NCI-H1417 (cell line): ENCODE measurements at regions not wholly inside any gene's neighbourhood (a gene's known extent, or its start where the extent isn't known, plus 50 kb on each side); places are given as distances from the start of the nearest gene placed in this dataset.

Experiments used
- DNase-seq, 3 experiments: peaks; one replicate each; lab custom pipeline; 2025; lab: John Stamatoyannopoulos, UW

GRCh38 chr3:102182162-102182561 lies 252.7 kb upstream of the ZPLD1 start:
- DNase-seq = no peak

- no peak for DNase-seq
These were observed 251.6 kb upstream of the ZPLD1 start for GRCh38 chr3:102183186-102183585.

GRCh38 chr3:102183623-102184022 lies 251.2 kb upstream of the ZPLD1 start:
- no peak for DNase-seq

GRCh38 chr3:102189541-102189940 lies 245.3 kb upstream of the ZPLD1 start:
- DNase-seq = no peak

- DNase-seq = no peak
These were observed 244.7 kb upstream of the ZPLD1 start for GRCh38 chr3:102189956-102190723.

GRCh38 chr3:102192575-102192974 lies 242.2 kb upstream of the ZPLD1 start:
- DNase-seq = peak in 1 of 3 experiments; percentile 9

- no peak for DNase-seq
These were observed 241.6 kb upstream of the ZPLD1 start for GRCh38 chr3:102193255-102193654.

GRCh38 chr3:102194001-102194400 lies 240.8 kb upstream of the ZPLD1 start:
- DNase-seq = no peak

GRCh38 chr3:102194760-102195159 lies 240.1 kb upstream of the ZPLD1 start:
- no peak for DNase-seq

GRCh38 chr3:102195198-102195948 lies 239.4 kb upstream of the ZPLD1 start:
- no peak for DNase-seq

- DNase-seq = no peak
These were observed 234.7 kb upstream of the ZPLD1 start for GRCh38 chr3:102200126-102200525.

- no peak for DNase-seq
These were observed 234.3 kb upstream of the ZPLD1 start for GRCh38 chr3:102200560-102200959.

GRCh38 chr3:102205647-102206046 lies 229.2 kb upstream of the ZPLD1 start:
- DNase-seq = no peak

GRCh38 chr3:102206511-102207031 lies 228.2 kb upstream of the ZPLD1 start:
- no peak for DNase-seq

- DNase-seq = no peak
These were observed 227.7 kb upstream of the ZPLD1 start for GRCh38 chr3:102207151-102207571.

- no peak for DNase-seq
These were observed 219.6 kb upstream of the ZPLD1 start for GRCh38 chr3:102215166-102215565.

GRCh38 chr3:102223132-102223531 lies 211.7 kb upstream of the ZPLD1 start:
- DNase-seq = no peak

- DNase-seq = peak in 1 of 3 experiments; percentile 5
These were observed 210.6 kb upstream of the ZPLD1 start for GRCh38 chr3:102224171-102224570.

- DNase-seq = no peak
These were observed 209.8 kb upstream of the ZPLD1 start for GRCh38 chr3:102225005-102225404.

- DNase-seq = peak; percentile 7 to 83 (median 44)
These were observed 209.2 kb upstream of the ZPLD1 start for GRCh38 chr3:102225407-102226132.

- DNase-seq = no peak
These were observed 208.4 kb upstream of the ZPLD1 start for GRCh38 chr3:102226463-102226862.

GRCh38 chr3:102229062-102229655 lies 205.7 kb upstream of the ZPLD1 start:
- peak; percentile 79 to 93 (median 79) for DNase-seq
